M059J (cell line): ENCODE measurements at regions not wholly inside any gene's neighbourhood (a gene's known extent, or its start where the extent isn't known, plus 50 kb on each side); places are given as distances from the start of the nearest gene placed in this dataset.
A peak's percentile ranks its signal among the peaks of the same experiment; 100 is the strongest.

Experiments
- DNase-seq: peaks from one replicate; pipeline ENCODE4 v3.0.0-alpha.2; 2012; ENCODE audit warnings: low read depth

DNA sequence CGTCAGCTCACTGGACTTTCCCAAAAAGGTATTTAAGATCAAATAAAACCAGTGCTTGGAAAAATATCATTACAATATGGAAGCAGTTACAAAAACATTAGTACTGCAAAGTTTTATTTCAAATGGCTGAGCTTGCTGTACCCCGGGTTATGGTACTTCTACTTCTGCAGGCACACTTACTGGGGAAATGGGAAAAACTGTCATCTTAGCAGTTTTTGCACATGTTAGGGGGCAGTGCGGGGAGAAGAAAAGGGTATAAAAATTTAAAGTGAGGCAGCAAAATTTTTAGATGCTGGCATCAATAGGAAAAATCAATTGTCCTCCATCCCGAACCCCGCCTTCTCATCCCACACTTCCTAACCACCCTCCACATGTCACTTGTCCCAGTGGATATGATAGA, 133.4 kb downstream of the ATG4C start:
- DNase-seq = no peak

DNA sequence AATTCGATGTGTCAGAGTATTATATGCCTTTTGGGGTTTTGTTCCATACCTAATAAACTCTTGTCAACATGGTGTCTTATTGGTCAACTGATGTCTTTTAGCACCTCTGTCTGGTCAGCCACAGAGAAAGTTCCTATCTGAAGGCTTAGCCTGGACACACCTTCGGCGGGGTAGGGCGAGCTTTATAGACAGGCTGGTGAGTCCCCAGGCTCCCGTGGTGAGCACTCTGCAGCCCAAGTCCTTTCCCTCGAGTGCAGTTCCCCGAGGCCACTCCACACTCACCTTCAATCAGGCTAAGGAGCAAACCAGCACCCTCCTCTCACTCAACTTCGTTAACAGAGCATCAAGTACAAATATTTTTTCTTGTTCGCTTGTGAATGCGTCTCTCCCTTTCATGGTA, 133.9 kb downstream of the ATG4C start:
- no peak for DNase-seq

DNA sequence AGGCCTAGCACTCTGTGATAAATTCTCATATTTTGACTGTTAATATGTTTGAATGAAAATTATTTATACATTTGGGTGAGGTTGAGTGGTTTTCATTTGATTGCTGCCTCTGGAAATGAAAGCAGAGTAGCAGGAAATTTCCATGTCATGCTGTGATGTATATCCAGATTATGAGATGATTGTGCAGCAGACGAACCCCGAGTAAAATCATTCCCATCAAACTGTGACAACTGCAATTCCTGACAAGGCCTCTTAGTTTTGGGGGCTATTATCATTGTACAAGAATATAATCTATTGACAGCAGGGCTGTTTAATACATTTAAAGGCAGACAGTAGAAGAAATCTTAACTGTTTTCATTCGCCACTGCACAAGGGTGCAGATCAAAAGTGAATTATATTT, 134.8 kb downstream of the ATG4C start:
- DNase-seq = no peak

DNA sequence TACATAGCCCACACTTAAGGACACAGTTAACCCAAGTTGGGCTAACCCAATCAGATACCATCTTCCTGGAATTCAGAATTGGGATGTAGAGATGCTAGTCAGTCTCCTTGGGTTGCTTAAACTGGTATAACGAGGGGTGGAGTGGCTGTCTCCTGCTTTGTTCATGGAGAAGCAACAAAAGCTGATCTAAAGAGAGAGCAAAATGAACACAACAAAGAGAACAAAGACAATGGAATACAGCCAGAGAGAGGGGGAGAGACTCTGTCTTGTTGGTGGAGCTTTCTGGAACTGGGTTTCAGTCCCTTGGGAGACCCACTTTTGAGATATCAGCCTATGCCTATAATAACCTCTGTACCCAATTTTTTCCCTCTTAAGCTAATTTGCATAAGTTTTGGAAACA, 138.1 kb downstream of the ATG4C start:
- DNase-seq = no peak

DNA sequence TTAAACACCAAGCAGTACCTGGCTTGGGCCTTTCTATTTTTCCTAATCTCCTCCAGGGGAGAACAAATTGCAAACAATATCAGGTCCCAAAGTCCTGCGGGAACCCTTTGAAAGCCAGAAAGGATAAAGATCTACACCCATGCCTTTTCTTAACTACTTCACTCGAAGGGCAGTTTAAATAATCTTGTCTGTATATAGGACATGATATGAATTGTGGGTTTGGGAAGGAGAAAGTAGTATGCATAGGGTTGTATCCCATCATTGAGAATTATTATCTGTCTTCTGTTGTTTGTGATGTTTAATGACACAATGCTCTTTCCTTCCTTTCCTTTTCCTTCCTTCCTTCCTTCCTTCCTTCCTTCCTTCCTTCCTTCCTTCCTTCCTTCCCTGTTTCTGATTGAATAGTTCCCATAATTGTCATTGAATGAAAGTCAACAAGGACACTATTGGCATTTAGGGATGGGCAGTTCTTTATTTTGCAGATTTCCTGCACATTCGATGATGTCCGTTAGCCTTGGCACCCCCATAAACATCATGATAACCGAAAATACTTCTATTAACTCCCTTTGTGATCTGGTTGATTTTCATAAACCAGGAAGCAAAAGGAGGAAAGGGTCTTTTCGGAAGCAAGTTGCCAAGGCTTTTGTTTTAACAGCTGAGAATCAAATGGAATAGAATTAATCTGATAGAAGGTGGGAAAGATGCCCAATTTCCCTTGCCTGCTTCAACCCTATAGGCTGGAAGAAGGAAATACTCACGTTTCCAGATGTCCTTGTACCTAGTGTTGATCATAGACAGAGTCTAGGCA, 141.3 kb downstream of the ATG4C start:
- no peak for DNase-seq

DNA sequence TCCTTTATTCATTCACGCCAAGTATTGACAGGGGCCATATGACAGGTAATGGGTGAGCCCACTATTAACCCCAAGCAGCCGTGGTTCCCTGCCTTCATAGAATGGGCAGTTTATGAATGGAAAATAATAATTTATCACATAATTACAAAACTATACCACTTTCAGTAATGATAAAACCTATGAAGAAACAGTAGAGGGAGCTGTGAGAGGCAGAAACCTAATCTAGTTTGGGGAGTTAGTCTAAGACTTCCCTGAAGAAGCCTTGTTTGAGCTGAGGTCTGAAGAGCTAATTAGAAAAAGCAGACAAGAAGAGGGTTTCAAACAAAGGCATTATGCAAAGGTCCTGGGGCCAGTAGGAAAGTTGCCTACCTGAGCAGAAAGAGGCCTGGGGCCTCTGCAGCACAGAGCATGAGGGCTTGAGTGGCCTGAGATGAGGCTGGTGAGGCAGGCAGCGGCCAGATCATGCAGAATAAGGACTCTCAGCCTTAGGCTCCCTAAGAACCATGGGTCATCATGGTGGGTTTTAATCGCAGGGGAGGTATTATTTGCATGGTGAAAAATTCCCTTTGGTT, 142.8 kb downstream of the ATG4C start:
- DNase-seq = no peak

DNA sequence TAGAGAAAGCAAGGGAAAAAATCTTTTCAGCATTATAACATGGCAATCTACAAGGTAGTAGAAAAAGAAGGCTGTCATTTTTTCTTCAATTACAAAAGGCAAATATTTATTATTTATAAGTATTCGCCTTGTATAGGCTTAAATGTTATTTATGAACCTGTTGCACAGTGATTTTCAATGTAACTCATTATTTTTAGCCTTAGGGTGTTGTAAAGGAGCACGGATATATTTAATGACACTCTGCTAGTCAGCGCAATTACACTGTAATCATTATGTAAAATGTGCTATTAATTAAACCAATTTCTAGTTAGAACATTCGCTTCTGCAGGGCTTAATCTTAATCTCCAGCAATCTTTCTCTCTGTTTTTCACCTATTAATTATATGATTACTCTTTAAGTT, 145.0 kb downstream of the ATG4C start:
- DNase-seq = no peak

DNA sequence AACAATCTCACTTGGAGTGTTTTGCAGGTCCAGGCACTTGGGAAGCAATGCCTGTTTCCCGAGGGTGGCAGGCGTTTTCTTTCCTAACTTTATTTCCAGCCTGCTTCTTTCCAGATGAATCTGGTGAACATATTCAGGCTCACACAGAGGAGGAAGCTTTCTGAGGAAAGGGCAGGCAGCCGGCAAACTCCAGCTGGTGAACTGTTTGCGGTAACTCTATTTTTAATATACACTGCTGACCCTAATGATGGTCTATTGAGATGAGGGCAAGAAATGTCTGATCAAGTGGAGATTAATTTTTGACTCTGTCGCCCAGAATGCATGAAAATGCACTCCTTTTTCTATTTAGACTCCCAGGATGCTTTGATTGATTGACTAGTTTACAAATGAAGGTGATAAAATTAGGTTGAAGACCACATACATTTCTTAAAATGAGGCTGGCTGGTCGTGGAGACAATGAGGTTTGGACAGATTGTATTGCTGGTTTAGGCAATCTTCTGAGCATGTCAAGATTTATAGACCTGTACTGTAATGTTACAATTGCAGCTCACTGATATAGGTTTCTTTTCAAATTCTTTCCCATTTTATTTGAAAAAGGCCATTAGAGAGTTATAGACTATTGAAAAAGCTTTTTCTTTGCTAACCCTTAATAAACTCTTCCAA, 153.8 kb downstream of the ATG4C start:
- DNase-seq = no peak

DNA sequence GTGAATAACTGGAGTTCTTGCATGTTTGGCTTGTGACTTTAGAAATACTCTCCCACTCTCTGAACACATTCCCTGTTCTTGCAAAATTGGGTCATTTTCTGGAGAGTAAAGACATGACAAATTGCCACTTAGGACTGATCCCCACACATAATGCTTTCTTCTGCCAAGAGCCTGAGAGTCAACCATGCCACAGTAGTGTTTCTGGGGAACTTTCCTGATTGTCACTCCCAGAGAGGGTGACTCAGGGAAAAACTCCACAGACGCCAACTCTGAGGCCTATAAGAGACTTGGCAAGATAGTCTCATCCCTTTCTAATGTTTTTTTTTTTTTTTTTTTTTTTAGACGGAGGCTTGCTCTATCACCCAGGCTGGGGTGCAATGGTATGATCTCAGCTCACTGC, 157.8 kb downstream of the ATG4C start:
- no peak for DNase-seq

DNA sequence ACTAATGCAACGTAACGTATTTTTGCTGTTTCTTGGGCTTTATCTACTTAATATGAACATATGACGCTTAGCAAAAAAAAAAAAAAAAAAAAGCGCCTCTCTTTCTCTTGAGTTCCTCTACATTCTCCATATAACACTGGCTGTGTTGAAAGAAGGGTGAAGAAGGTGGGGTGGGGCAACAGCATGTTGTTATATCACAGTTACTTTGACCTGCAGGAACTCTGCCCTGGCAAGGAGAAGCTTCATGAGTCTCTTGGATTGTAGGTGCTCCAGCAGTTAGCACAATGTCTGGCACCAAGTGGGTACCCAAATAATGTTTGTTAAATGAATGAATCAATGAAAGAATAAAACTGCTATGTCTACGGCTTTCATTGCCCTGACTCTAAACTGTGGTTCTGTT, 162.6 kb downstream of the ATG4C start:
- DNase-seq = no peak

DNA sequence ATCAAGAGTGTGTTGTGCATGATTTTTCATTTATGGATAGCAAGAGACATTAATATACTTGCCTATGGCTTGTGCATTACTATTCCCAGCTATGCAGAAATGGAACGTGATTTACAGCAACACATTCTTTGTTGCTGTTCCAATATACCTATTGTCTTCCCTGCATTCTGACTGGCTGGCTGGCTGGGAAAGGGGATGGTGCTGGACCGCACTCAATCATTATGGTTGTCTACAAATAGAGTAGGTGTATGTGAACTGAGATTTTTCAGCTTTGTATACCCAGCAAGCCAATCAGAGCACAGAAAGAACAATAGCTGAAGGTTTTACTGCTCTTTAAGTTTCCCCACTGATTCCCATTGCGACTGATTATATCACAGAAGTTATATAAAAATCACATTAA, 167.5 kb downstream of the ATG4C start:
- DNase-seq = no peak

DNA sequence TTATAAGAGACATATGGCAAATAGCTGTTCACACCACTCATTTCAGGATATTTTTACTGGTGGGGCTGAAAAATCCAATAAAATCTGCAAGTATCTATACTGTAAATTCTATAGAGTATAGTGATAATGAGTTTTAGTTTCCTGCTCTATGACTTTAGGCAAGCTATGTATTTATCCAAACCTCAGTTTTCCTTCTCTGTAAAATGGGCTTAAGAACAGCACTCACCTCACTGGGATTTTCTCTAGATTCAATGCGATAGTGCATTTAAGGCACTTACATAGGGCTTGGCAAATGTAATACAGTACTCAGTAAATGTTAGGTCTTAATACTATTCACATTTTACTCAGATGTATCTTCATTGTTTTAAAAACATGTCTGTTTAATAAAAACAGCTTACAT, 168.7 kb downstream of the ATG4C start:
- DNase-seq = no peak

DNA sequence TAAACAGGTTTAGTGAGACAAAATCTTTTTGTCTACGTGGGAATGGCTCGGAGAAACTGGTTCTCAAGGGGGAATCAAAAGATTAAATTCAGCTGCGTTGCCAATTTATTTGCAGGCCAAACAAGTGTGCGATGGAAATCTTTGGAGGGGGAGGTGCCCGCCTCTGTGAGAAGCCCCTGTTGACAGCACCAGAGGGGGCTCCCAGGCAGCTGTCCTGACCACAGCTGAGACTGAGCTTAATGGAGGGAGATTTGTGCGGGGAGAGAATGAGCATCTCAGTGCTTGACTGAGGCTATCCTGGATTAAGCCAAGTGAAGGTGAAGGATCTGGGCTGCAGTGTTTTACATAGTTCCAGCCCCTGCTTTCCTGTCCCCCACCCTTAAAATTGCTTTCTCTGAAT, 169.7 kb downstream of the ATG4C start:
- DNase-seq = no peak

DNA sequence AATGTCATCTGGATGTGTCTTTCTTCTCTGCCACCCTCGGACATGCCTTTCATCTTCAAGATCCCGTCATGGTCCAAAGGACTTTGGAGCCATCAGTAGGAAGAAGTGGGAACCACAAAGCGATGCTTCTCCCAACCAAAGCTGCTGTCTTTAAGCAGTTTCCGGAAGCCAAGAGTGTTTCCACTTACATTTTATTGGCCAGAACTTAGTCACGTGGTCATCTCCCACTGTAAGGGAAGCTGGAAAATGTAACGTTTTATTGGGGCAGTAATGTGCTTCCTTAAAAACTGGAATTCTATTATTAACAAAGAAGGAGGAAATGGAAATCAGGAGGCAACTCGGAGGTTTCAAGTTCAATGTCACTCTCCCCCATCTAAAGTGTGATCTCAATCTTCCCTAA, 170.8 kb downstream of the ATG4C start:
- peak; percentile 5 for DNase-seq

DNA sequence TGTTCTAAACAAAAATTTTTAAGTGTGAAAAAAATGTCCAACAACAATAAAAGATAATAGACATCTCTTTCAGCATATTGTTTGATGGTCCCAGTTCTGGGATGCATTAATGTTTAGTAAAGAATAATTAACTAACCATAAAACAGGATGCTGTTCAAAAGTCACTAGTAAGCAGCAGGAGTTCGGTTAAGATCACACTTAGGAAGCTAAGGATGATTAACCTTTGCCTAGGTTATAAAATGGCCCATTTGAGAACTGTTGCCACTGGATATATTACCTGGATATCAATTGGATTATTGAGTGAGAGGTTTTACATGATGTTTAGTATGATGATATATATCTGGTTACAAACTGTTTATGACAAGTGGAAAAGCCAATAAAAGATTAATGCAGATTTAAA, 171.7 kb downstream of the ATG4C start:
- DNase-seq = no peak

DNA sequence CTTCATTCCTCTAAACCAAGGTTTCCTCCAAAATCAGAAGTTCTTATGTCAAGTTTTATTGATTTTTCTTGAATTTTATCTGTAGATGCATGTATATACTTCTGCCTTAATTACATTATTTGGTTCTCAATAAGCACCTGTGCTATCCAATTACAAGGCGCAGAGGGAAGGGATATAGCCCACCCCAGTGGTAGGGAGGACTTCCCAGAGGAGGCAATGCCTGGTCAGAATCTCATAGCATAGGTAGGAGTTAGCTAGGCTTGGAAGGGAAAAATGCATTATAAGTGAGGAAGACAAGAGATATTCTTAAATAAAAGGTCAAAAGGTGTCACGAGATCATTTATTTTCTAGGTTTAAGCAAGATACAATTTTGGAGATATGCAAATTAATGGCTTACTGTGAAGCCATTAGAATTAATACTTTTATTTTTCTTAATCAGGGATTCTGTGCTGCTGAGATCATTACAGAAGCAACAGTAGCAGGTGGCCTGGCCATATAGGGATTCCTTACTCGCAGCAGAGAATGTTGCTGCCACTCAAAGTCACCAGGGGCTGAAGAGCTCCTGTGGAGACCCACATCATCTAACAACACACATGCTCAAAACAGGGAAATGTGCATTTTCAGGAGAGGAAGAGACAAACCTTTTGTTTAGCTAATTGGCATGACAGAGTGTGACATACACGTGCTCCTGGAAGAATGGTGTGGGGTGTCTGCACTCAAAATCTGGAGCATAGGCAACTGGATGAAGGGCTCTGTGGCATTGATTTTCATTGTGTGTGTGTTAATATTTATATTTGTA, 178.3 kb downstream of the ATG4C start:
- no peak for DNase-seq

DNA sequence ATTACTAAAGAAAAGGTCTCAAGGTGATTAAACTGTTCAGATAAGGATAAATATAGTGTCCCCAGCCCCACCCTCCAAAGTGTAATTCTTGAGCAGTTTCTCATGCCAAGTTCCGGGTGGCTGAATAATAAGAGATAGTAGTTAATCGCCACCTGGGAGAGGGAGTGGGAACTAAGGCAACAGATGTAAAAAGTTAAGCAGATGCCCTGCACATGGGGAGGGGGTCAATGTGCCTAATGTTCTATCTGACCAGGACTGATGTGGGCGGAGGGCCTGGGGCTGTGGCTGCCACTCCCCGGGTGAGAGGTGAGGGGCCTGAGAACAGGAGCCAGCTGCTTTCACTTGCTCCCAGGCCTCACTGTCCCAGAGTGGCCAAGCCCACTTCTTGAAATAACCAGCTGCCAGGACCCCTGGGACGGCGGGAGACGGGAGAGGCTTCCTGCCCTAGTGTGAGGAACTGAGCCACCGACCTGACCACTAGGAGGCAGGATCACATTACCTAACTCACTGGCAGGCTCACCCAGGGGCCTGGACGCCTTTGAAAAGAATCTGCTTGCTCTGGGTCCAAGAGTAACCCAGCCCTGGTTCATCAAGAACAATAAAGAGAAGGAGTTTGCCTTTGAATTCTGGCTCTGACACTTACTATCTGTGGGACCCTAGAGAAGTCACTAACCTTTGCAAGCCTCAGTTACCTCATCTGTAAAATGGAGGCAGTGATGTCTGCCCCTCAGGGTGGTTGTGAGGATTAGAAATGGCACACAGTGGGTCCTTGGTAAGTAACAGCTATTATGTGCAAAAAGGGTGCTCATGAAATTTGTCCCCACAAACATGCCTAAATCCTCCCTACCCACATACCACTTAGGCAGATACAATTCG, 179.2 kb downstream of the ATG4C start:
- DNase-seq = peak; percentile 22

DNA sequence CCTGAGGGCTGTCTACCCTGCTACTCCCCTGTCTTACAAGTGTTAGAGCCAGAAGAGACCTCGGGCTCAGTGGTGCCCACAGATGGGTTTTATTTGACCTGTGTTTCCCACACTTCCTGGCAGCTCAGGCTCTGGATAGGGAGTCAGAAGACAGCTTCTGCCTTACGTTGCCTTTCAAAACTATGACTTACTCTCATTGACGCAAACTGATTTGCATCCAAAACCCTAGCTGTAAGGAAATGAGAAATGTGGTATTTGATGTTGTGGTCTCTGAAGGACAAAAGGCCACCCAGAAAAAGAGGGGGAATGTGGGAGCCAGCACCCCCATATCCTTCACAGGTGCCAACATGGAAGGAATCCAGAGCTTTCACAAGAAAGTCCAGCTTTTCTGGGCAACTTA, 180.2 kb downstream of the ATG4C start:
- DNase-seq = no peak

DNA sequence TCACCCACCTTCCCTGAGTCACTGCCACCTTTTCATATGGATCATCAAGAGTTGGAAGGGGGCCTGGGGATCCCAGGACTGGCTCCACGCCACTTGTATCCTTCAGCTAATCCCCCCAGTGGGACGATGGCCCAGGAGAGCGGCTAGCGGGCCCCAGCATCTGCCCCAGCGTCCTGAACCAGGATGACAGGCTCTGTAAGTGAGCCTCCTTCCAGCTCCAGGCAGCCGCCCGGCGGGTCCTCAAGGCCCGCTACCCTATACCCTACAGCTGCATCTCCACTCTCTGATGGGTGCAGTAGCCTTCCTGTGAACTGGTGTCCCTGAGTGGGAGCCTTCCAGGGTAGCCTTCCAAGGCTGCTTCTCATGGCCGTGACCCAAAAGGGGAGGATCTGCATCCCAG, 183.1 kb downstream of the ATG4C start:
- DNase-seq = no peak

DNA sequence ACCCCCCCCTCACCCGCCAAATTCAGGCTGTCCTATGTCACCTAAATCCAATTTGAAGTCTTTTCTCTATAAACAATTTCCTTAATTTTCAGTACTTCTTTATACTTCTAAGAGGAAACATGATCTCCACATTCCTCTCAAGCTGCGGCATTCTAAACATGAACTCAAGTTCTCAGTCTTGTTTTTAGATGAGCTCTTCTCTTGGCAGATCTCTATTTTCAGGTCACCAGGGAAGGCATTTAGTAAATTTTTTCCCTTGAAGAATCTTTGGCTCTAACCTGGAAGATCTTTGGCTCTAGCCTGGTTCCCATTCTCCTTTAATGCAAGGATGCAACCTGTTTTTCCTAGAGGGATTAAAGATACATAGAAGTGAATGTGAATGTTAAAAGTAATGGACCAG, 193.4 kb downstream of the ATG4C start:
- DNase-seq = no peak

DNA sequence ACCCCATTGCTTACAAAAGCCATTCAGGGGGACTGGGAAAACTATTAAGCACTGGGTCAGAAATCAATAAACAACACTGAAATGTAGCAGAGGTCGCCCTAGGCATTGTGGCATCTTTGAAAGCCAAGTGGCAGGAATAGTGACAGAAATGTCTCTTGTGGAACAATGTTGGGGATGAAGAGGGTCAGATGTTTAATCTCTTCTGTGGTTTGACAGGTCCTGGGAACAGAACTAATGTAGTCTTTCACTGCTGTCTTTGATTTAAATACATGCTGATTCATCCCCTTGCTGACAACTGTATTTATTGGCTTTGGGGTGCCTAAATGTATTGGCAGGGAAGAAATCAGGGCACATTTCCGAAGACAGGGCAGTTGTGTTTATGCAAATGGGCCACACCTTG, 194.8 kb downstream of the ATG4C start:
- DNase-seq = no peak

DNA sequence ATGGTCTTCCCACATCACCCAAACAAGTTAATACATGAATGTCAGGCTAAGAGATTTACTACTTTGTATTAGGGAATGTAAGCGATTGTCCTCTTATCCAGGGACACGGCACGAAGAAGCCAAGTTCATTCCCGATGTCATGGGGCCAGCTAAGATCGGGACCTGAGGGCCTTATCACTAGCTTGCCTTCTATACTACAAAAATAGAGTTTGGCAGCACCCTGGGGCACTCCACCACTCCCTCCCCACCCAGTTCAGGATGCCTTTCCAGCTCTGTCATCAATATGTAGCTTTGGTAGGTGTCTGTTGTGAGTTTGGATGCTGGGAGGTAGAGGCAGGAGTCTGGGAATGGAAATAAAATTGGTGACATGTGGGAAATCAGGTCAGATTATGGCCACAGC, 197.5 kb downstream of the ATG4C start:
- DNase-seq = no peak
